Fibroblast of lung (primary cell): ENCODE measurements at regions not wholly inside any gene's neighbourhood (a gene's known extent, or its start where the extent isn't known, plus 50 kb on each side); places are given as distances from the start of the nearest gene placed in this dataset.
A peak's percentile ranks its signal among the peaks of the same experiment; 100 is the strongest.

Experiments
- DNase-seq, 2 donors: peaks; one replicate each; pipeline versions ENCODE4 v3.0.0 to v3.0.0-alpha.2; 2010; ENCODE audit warnings: low read depth in 2 of 2
- H2AFZ ChIP-seq: 2 replicates; pipeline ENCODE4 v1.5.1; 2012; ENCODE audit warnings: low read length, control low read depth, inconsistent platforms
- H3K27ac ChIP-seq: 2 replicates; pipeline ENCODE4 v1.5.1; 2011; ENCODE audit warnings: low read length, control low read depth; ENCODE audit not compliant: insufficient read depth
- H3K27me3 ChIP-seq: 2 replicates; pipeline ENCODE4 v1.5.1; 2011; ENCODE audit warnings: mild to moderate bottlenecking, low read length; ENCODE audit not compliant: control insufficient read depth, insufficient read depth
- H3K36me3 ChIP-seq: 2 replicates; pipeline ENCODE4 v1.5.1; 2011; ENCODE audit warnings: low read length; ENCODE audit not compliant: control insufficient read depth, insufficient read depth
- H3K4me1 ChIP-seq: 2 replicates; pipeline ENCODE4 v1.5.1; 2011; ENCODE audit warnings: low read length; ENCODE audit not compliant: control insufficient read depth, insufficient read depth; ENCODE audit errors: extremely low read depth
- H3K4me2 ChIP-seq: 2 replicates; pipeline ENCODE4 v1.5.1; 2011; ENCODE audit warnings: low read length, control low read depth; ENCODE audit not compliant: insufficient read depth; ENCODE audit errors: extremely low read depth
- H3K4me3 ChIP-seq, 4 experiments: fragments of 200-600 bp in 1 of 4; sonication (generic) in 1 of 4; replicated peaks in 1 of 4; 2 replicates each; pipeline ENCODE4 v1.5.1; 2011 to 2016; ENCODE audit warnings: low read length in 4 of 4, low read depth in 3 of 4, mild to moderate bottlenecking in 3 of 4, control low read depth in 2 of 4, inconsistent platforms in 1 of 4, mixed read lengths in 1 of 4; ENCODE audit not compliant: insufficient read depth in 1 of 4; ENCODE audit errors: control extremely low read depth in 1 of 4
- H3K79me2 ChIP-seq: 2 replicates; pipeline ENCODE4 v1.5.1; 2012; ENCODE audit warnings: mild to moderate bottlenecking, low read length, inconsistent platforms; ENCODE audit not compliant: control insufficient read depth, insufficient read depth
- H3K9ac ChIP-seq: 2 replicates; pipeline ENCODE4 v1.5.1; 2011; ENCODE audit warnings: mild to moderate bottlenecking, low read length, control low read depth; ENCODE audit not compliant: insufficient read depth
- H3K9me3 ChIP-seq: 2 replicates; pipeline ENCODE4 v1.5.1; 2012; ENCODE audit warnings: low read depth, low read length; ENCODE audit not compliant: control insufficient read depth, insufficient read depth
- H4K20me1 ChIP-seq: 2 replicates; pipeline ENCODE4 v1.5.1; 2011; ENCODE audit warnings: low read length; ENCODE audit not compliant: control insufficient read depth, insufficient read depth; ENCODE audit errors: extremely low read depth
- CTCF ChIP-seq, 2 donors: IDR thresholded peaks in 1 of 2; conservative IDR thresholded peaks in 1 of 2; 1 replicate in 1 of 2; 2 replicates in 1 of 2; pipeline ENCODE4 v1.5.1; 2011 to 2012; ENCODE audit warnings: low read length in 2 of 2, control low read depth in 1 of 2, inconsistent platforms in 1 of 2, low read depth in 1 of 2, mild to moderate bottlenecking in 1 of 2
- EZH2 ChIP-seq: IDR thresholded peaks from 2 replicates; pipeline ENCODE4 v1.5.1; 2012; ENCODE audit warnings: low read length, control low read depth, mild to moderate bottlenecking; ENCODE audit errors: missing control alignments

- Histone ChIP-seq H3K4me3 (no peak overlapping the region), H4K20me1 (no peaks in the 10 kb centered on the region), H3K9ac (no peak overlapping the region), H3K4me1 (no peaks in the 10 kb centered on the region), H3K27me3 (no peaks in the 10 kb centered on the region), H3K79me2 (no peaks in the 10 kb centered on the region), H3K27ac (no peak overlapping the region), H3K36me3 (no peaks in the 10 kb centered on the region), H3K4me2 (no peak overlapping the region), H3K9me3 (no peaks in the 10 kb centered on the region), H2AFZ (no peak overlapping the region)
- TF ChIP-seq EZH2 = no peak
- no peak for TF ChIP-seq CTCF (conservative IDR thresholded peaks at IDR 0.05 in 1 of 2, IDR thresholded peaks at IDR 0.05 in 1 of 2; ENCODE audit: low read depth in 1 of 2, low read length in 2 of 2)
- no peak for DNase-seq
Observed at GRCh38 chr2:120850551-120850950, 114.9 kb downstream of the GLI2 start.

GRCh38 chr2:120851116-120851773 lies 115.6 kb downstream of the GLI2 start:
- Histone ChIP-seq H3K79me2 (no peaks in the 10 kb centered on the region), H3K27ac (no peak overlapping the region), H3K4me3 (no peak overlapping the region), H3K27me3 (no peaks in the 10 kb centered on the region), H3K4me1 (no peaks in the 10 kb centered on the region), H2AFZ (no peak overlapping the region), H4K20me1 (no peaks in the 10 kb centered on the region), H3K4me2 (no peak overlapping the region), H3K36me3 (no peaks in the 10 kb centered on the region), H3K9me3 (no peaks in the 10 kb centered on the region), H3K9ac (no peak overlapping the region)
- TF ChIP-seq EZH2 = no peak
- TF ChIP-seq CTCF (conservative IDR thresholded peaks at IDR 0.05 in 1 of 2, IDR thresholded peaks at IDR 0.05 in 1 of 2; ENCODE audit: low read depth in 1 of 2, low read length in 2 of 2) = no peak
- no peak for DNase-seq

- no peak overlapping the region for H3K9ac ChIP-seq
- no peak overlapping the region for H3K4me2 ChIP-seq
- no peaks in the 10 kb centered on the region for H3K36me3 ChIP-seq
- TF ChIP-seq EZH2 (no peak), CTCF (conservative IDR thresholded peaks at IDR 0.05 in 1 of 2, IDR thresholded peaks at IDR 0.05 in 1 of 2; ENCODE audit: low read depth in 1 of 2, low read length in 2 of 2) (no peak)
- H4K20me1 ChIP-seq = no peaks in the 10 kb centered on the region
- H3K27ac ChIP-seq = no peak overlapping the region
- DNase-seq = peak in 1 of 2 donors; percentile 13
- no peaks in the 10 kb centered on the region for H3K79me2 ChIP-seq
- no peaks in the 10 kb centered on the region for H3K27me3 ChIP-seq
- H3K4me1 ChIP-seq = peaks cover 4% of the 10 kb centered on the region
- no peak overlapping the region for H3K4me3 ChIP-seq
- H2AFZ ChIP-seq = no peak overlapping the region
- H3K9me3 ChIP-seq = no peaks in the 10 kb centered on the region
Observed at GRCh38 chr2:120852200-120852815, 116.6 kb downstream of the GLI2 start.
